CD8-positive, alpha-beta memory T cell (primary cell): ENCODE measurements at regions not wholly inside any gene's neighbourhood (a gene's known extent, or its start where the extent isn't known, plus 50 kb on each side); places are given as distances from the start of the nearest gene placed in this dataset.

ENCODE experiments used
- CTCF ChIA-PET: fragments of 350-600 bp; sonication (Branson Sonifier 250); formaldehyde crosslinking; loops from one replicate; lab custom pipeline; 2021; ENCODE audit warnings: antibody characterized with exemption; lab: Charles Lee
- POLR2A ChIA-PET: fragments of 350-600 bp; sonication (Branson Sonifier 250); formaldehyde crosslinking; loops from one replicate; lab custom pipeline; 2021; ENCODE audit warnings: antibody characterized with exemption; lab: Charles Lee
- DNase-seq, 5 donors: peaks; one replicate each; pipeline versions ENCODE4 v3.0.0 to v3.0.0-alpha.2; 2020 to 2022; ENCODE audit warnings: mixed read lengths in 1 of 5
- H3K27ac ChIP-seq: one replicate; pipeline ENCODE4 v1.7.0; 2013; ENCODE audit warnings: low read depth, mild to moderate bottlenecking, low read length, moderate library complexity
- H3K27me3 ChIP-seq: 2 replicates; pipeline ENCODE4 v1.7.0; 2013; ENCODE audit warnings: low read length, mild to moderate bottlenecking; ENCODE audit not compliant: insufficient read depth, poor library complexity, severe bottlenecking
- H3K36me3 ChIP-seq: 2 replicates; pipeline ENCODE4 v1.7.0; 2013; ENCODE audit warnings: mild to moderate bottlenecking, low read length, moderate library complexity; ENCODE audit not compliant: insufficient read depth
- H3K4me1 ChIP-seq: 2 replicates; pipeline ENCODE4 v1.7.0; 2013; ENCODE audit warnings: mild to moderate bottlenecking, low read length, moderate library complexity; ENCODE audit not compliant: insufficient read depth
- H3K4me3 ChIP-seq: 2 replicates; pipeline ENCODE4 v1.7.0; 2013; ENCODE audit warnings: mild to moderate bottlenecking, low read length
- H3K9me3 ChIP-seq: 2 replicates; pipeline ENCODE4 v1.7.0; 2013; ENCODE audit warnings: mild to moderate bottlenecking, low read length
- H3K27ac Mint-ChIP-seq, 8 donors: one replicate each; pipeline ENCODE4 v1.8.0; 2020 to 2021; ENCODE audit warnings: mixed read lengths in 8 of 8, mild to moderate bottlenecking in 6 of 8, inconsistent platforms in 3 of 8, moderate library complexity in 3 of 8
- H3K27me3 Mint-ChIP-seq, 2 donors: one replicate each; pipeline ENCODE4 v1.8.0; 2020 to 2021; ENCODE audit warnings: mixed read lengths in 2 of 2, mild to moderate bottlenecking in 1 of 2, moderate library complexity in 1 of 2
- H3K36me3 Mint-ChIP-seq, 3 donors: one replicate each; pipeline ENCODE4 v1.8.0; 2020 to 2021; ENCODE audit warnings: mixed read lengths in 3 of 3, inconsistent platforms in 1 of 3, mild to moderate bottlenecking in 1 of 3
- H3K4me1 Mint-ChIP-seq, 3 donors: one replicate each; pipeline ENCODE4 v1.8.0; 2020 to 2021; ENCODE audit warnings: mixed read lengths in 3 of 3, inconsistent platforms in 1 of 3, mild to moderate bottlenecking in 1 of 3
- H3K4me3 Mint-ChIP-seq, 7 donors: one replicate each; pipeline ENCODE4 v1.8.0; 2020 to 2021; ENCODE audit warnings: mixed read lengths in 7 of 7, mild to moderate bottlenecking in 6 of 7, moderate library complexity in 4 of 7, inconsistent platforms in 2 of 7
- H3K9me3 Mint-ChIP-seq, 5 donors: one replicate each; pipeline ENCODE4 v1.8.0; 2020 to 2022; ENCODE audit warnings: mixed read lengths in 5 of 5, mild to moderate bottlenecking in 3 of 5, moderate library complexity in 2 of 5, inconsistent platforms in 1 of 5

DNA sequence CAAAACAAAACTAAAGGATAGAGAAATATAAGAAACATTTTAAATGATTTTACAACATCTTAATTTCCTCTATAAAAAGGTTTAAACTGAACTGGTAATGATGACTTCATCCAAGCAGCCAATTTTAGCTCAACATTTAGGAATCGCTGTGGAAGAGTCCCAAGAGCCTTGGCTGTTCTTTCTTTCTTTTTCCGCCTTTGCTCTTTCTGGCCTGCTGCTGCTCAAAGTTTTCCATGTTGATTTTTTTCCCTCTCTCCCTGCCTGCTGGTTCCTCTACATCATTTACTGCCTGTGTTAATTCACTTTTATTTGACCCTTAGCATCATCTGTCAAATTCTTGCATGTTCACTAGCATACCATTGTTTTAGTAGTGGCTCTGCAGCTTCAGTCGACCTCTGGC lies 146.9 kb downstream of the EVX1 start:
- Mint-ChIP-seq H3K9me3 (peaks cover 0 to 1% (median 0%) of the 10 kb centered on the region in 5 donors), H3K36me3 (no peaks in the 10 kb centered on the region), H3K27me3 (peaks cover 21 to 53% of the 10 kb centered on the region in 2 donors), H3K4me3 (no peak overlapping the region), H3K27ac (no peak overlapping the region), H3K4me1 (no peaks in the 10 kb centered on the region)
- Histone ChIP-seq H3K4me1 (no peaks in the 10 kb centered on the region), H3K27me3 (peaks cover 3% of the 10 kb centered on the region), H3K27ac (no peak overlapping the region), H3K9me3 (no peaks in the 10 kb centered on the region), H3K36me3 (no peaks in the 10 kb centered on the region), H3K4me3 (no peak overlapping the region)
- ChIA-PET CTCF (no interaction called here), POLR2A (no interaction called here)
- no peak for DNase-seq

DNA sequence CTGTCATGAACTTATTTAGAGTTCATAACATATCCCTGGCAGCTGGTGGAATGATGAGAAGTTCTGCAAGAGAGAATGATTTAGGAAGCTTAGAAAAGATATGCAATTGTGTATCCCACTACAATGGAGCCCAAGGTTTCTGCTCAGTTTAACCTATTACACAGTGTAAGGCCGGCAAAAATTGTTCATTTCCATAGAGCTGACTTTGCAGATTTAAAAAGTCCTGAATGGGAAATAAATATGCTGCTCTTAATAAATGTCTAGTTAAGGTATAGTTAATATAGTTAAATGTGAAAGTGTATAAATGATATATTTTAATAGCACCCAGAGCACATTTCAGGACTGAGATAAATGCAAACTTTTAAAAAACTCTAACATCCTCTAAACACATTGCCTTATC lies 149.9 kb downstream of the EVX1 start:
- no peaks in the 10 kb centered on the region for H3K9me3 ChIP-seq
- Mint-ChIP-seq H3K27ac (no peak overlapping the region), H3K4me1 (no peaks in the 10 kb centered on the region), H3K9me3 (peaks cover 0 to 1% (median 0%) of the 10 kb centered on the region in 5 donors), H3K36me3 (no peaks in the 10 kb centered on the region), H3K27me3 (peaks cover 16 to 56% of the 10 kb centered on the region in 2 donors), H3K4me3 (no peak overlapping the region)
- H3K27ac ChIP-seq, result no peak overlapping the region
- ChIA-PET CTCF (no interaction called here), POLR2A (no interaction called here)
- H3K36me3 ChIP-seq, result no peaks in the 10 kb centered on the region
- H3K27me3 ChIP-seq, result peaks cover 3% of the 10 kb centered on the region
- H3K4me3 ChIP-seq, result no peak overlapping the region
- DNase-seq, result no peak
- no peaks in the 10 kb centered on the region for H3K4me1 ChIP-seq

DNA sequence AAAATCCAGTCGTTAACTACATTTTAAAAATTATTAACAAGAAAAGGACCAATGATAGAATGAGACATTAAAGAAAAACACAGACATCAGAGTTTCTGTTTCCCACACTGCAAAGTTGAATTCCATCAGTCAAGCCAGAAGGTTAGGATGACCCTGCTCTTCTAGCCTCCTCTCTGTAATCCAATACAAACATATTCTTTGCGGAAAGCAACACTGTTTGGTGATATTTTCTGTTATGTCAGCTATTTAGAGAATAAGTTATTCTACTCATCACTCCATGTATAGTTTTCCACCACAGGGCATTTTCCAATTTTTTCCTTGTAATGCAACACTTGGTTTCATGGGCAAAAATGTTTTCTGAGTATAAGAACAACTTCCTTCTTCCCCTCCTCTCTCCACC lies 152.3 kb downstream of the EVX1 start:
- H3K9me3 ChIP-seq, result no peaks in the 10 kb centered on the region
- DNase-seq, result no peak
- no peaks in the 10 kb centered on the region for H3K27me3 ChIP-seq
- H3K4me3 Mint-ChIP-seq, result no peak overlapping the region
- H3K27ac ChIP-seq, result no peak overlapping the region
- H3K9me3 Mint-ChIP-seq, result no peaks in the 10 kb centered on the region
- ChIA-PET POLR2A (no interaction called here), CTCF (no interaction called here)
- H3K4me3 ChIP-seq, result no peak overlapping the region
- H3K36me3 Mint-ChIP-seq, result no peaks in the 10 kb centered on the region
- H3K4me1 ChIP-seq, result no peaks in the 10 kb centered on the region
- peaks cover 9 to 37% of the 10 kb centered on the region in 2 donors for H3K27me3 Mint-ChIP-seq
- H3K36me3 ChIP-seq, result no peaks in the 10 kb centered on the region
- H3K4me1 Mint-ChIP-seq, result no peaks in the 10 kb centered on the region
- H3K27ac Mint-ChIP-seq, result no peak overlapping the region

DNA sequence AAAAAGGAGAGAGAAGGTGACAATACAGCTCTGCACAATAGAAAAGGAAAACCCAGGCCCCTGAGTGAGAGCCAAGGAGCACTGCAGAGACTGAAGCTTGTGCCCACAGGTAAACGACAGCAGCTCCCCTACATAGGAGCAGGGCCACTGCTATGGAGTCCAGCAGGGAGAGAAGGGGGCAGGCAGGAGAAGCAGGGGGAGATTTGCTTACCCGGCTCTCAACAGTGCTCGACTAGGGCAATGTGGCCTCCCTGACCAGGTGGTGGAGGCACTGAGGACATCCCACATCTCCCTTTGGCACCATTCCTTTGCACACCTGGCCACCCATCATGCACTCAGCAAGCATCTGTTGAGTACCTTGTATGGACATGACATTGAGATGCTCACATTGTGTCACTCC lies 153.0 kb downstream of the EVX1 start:
- Histone ChIP-seq H3K27ac (no peak overlapping the region), H3K36me3 (no peaks in the 10 kb centered on the region), H3K4me3 (no peak overlapping the region), H3K9me3 (no peaks in the 10 kb centered on the region), H3K27me3 (no peaks in the 10 kb centered on the region), H3K4me1 (no peaks in the 10 kb centered on the region)
- peaks cover 5 to 32% of the 10 kb centered on the region in 2 donors for H3K27me3 Mint-ChIP-seq
- no peak overlapping the region for H3K27ac Mint-ChIP-seq
- H3K4me3 Mint-ChIP-seq, result no peak overlapping the region
- CTCF ChIA-PET, result no interaction called here
- POLR2A ChIA-PET, result no interaction called here
- H3K4me1 Mint-ChIP-seq, result no peaks in the 10 kb centered on the region
- no peaks in the 10 kb centered on the region for H3K36me3 Mint-ChIP-seq
- no peaks in the 10 kb centered on the region for H3K9me3 Mint-ChIP-seq
- no peak for DNase-seq

DNA sequence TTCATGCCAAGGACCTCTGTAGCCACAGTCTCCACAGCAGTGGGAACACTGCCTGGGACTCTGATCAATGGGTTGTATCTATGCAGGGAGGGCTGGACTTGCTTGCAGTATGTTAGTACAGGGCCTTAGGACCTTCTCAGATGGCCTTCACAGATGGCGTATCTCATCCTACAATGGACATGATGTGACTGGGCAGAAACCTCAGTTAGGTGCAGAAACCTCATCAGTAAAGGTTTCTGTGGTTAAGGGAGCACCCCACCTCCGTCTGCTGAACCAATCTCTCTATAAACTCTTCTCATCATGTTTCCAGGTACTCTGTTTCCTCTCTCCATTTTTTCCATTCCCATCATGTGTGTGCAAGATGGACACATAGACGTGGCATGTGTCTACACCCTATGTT lies 154.9 kb downstream of the EVX1 start:
- no peaks in the 10 kb centered on the region for H3K4me1 ChIP-seq
- ChIA-PET POLR2A (no interaction called here), CTCF (no interaction called here)
- Mint-ChIP-seq H3K4me3 (peak overlapping the region in 1 of 7 donors; percentile 44), H3K4me1 (no peaks in the 10 kb centered on the region), H3K9me3 (peaks cover 0 to 5% (median 2%) of the 10 kb centered on the region in 5 donors), H3K36me3 (no peaks in the 10 kb centered on the region), H3K27ac (no peak overlapping the region), H3K27me3 (peaks cover 11 to 28% of the 10 kb centered on the region in 2 donors)
- H3K9me3 ChIP-seq, result no peaks in the 10 kb centered on the region
- H3K27ac ChIP-seq, result no peak overlapping the region
- H3K36me3 ChIP-seq, result no peaks in the 10 kb centered on the region
- no peak for DNase-seq
- H3K27me3 ChIP-seq, result no peaks in the 10 kb centered on the region
- no peak overlapping the region for H3K4me3 ChIP-seq

DNA sequence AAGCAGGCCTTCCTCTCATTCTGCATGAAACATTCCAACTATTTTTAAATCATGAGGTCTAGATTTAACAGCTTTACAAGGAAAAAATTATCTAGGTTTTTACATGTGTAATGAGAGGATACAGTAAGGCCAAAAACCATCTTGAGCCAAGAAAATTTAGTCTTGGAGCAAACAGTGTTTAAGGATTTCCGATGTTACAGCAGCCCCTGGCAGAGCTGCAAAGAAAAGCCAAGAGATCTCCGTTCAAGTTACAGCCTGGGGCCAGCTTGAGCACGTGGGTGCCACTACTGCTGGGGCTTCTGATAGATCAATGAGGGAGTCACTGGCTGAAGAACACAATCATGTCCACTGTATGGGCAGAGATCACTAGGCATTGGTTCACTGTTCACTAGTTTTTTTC lies 156.2 kb downstream of the EVX1 start:
- Histone ChIP-seq H3K27me3 (no peaks in the 10 kb centered on the region), H3K9me3 (no peaks in the 10 kb centered on the region), H3K36me3 (no peaks in the 10 kb centered on the region), H3K27ac (no peak overlapping the region), H3K4me1 (no peaks in the 10 kb centered on the region), H3K4me3 (no peak overlapping the region)
- DNase-seq, result no peak
- H3K4me3 Mint-ChIP-seq, result no peak overlapping the region
- peaks cover 0 to 5% (median 2%) of the 10 kb centered on the region in 5 donors for H3K9me3 Mint-ChIP-seq
- peaks cover 11 to 30% of the 10 kb centered on the region in 2 donors for H3K27me3 Mint-ChIP-seq
- no peaks in the 10 kb centered on the region for H3K36me3 Mint-ChIP-seq
- ChIA-PET CTCF (no interaction called here), POLR2A (no interaction called here)
- no peak overlapping the region for H3K27ac Mint-ChIP-seq
- H3K4me1 Mint-ChIP-seq, result no peaks in the 10 kb centered on the region

DNA sequence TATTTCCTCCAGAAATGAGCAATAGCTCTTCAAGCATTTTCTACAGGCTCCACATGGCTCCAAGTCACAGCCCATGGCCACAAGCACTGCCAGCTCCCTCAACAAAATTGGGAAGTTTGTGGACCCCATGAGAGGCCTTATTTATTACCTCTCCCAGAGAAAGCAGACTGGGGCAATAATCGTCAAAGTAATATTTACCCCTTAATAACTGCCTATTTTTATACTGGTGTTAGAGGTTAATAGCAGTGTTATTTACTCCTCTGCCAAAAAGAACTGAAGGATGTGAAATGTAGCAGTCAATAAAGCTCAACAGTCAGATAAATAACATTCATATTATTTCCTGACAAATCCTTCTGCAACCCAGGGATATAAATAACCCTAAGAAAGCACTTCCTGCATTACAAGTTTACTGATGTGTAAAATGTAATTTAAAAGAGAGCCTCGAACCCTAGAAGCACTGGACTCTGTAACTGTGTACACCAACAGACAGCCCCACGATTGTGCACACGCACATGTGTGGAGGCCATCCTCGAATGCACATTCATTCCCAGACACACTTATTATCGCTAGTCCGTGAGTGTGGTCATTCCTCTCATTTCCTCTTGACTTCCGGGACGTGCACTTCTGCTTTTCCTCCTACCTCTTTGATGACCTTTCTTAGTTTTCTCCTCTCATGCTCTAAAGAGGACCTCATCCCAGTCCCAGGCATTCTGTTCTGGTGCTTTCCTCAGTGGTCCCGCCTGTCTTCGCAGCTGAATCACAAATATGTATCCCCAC lies 157.4 kb downstream of the EVX1 start:
- H3K9me3 Mint-ChIP-seq, result peaks cover 0 to 5% (median 2%) of the 10 kb centered on the region in 5 donors
- CTCF ChIA-PET, result no interaction called here
- peaks cover 10 to 22% of the 10 kb centered on the region in 2 donors for H3K27me3 Mint-ChIP-seq

DNA sequence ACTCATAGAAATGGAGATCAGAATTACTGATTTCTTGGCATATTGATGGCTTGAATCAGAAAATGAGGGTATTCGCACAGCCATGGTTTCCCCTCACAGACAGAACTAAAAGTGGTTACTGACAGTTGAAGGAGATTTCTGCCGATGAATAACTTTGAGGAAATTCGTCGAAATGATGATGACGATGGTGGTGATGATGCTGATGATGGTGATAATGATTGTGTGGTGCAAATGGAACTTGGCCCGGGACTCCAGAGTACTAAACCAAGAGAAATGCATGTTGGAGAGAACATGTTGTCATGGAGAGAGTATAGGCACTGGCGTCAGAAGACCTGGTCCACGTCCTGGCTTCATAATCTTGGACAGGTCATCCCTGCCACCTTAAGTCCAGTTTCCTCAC lies 163.2 kb downstream of the EVX1 start:
- Histone ChIP-seq H3K27me3 (no peaks in the 10 kb centered on the region), H3K4me3 (no peak overlapping the region), H3K9me3 (no peaks in the 10 kb centered on the region), H3K4me1 (no peaks in the 10 kb centered on the region), H3K27ac (no peak overlapping the region), H3K36me3 (no peaks in the 10 kb centered on the region)
- Mint-ChIP-seq H3K9me3 (peaks cover 0 to 5% (median 2%) of the 10 kb centered on the region in 5 donors), H3K36me3 (no peaks in the 10 kb centered on the region), H3K27me3 (peaks cover 10 to 25% of the 10 kb centered on the region in 2 donors), H3K4me3 (no peak overlapping the region), H3K27ac (no peak overlapping the region), H3K4me1 (no peaks in the 10 kb centered on the region)
- CTCF ChIA-PET, result no interaction called here
- POLR2A ChIA-PET, result no interaction called here
- DNase-seq, result no peak

More for the DNA sequence above, 157.4 kb downstream of the EVX1 start:
- Mint-ChIP-seq H3K4me3 (no peak overlapping the region), H3K36me3 (no peaks in the 10 kb centered on the region), H3K4me1 (no peaks in the 10 kb centered on the region), H3K27ac (no peak overlapping the region)
- no peaks in the 10 kb centered on the region for H3K9me3 ChIP-seq
- POLR2A ChIA-PET, result no interaction called here
- no peaks in the 10 kb centered on the region for H3K27me3 ChIP-seq
- H3K4me3 ChIP-seq, result no peak overlapping the region
- no peaks in the 10 kb centered on the region for H3K4me1 ChIP-seq
- no peak overlapping the region for H3K27ac ChIP-seq
- DNase-seq, result no peak
- no peaks in the 10 kb centered on the region for H3K36me3 ChIP-seq
